ENCODE measurements at regions not wholly inside any gene's neighbourhood (a gene's known extent, or its start where the extent isn't known, plus 50 kb on each side); places are given as distances from the start of the nearest gene placed in this dataset.

GRCh38 chr4:181952478-181952877, 290.7 kb upstream of the TENM3 start:
- H3K27me3 ChIP-seq (ENCODE audit: control insufficient read depth in 1 of 2, insufficient read depth in 2 of 2, low read length in 2 of 2), result no peaks in the 10 kb centered on the region
- ATAC-seq, result no peak
- 14% methylated on average over 5 of the region's 7 CpGs for WGBS (ENCODE audit: low lambda C conversion rate)
- CTCF ChIA-PET (ENCODE audit: low intra/inter-chr PET ratio, low total read pairs), result no interaction called here
- H3K4me2 ChIP-seq (ENCODE audit: low read depth, low read length), result no peak overlapping the region
- H2AFZ ChIP-seq (ENCODE audit: low read length), result no peak overlapping the region
- POLR2A ChIA-PET, result no interaction called here
- no peaks in the 10 kb centered on the region for H3K36me3 ChIP-seq (replicated peaks in 1 of 2; ENCODE audit: control insufficient read depth in 1 of 2, insufficient read depth in 2 of 2, low read length in 2 of 2)
- DNase-seq (ENCODE audit: low spot score), result no peak
- no TSS peak for BruUV-seq (replicated peaks)
- H4K20me1 ChIP-seq (ENCODE audit: insufficient read depth, low read length), result no peaks in the 10 kb centered on the region
- intact Hi-C loops (cut with micrococcal nuclease; ENCODE audit: unreplicated experiment), result no loop called here
- H3K79me2 ChIP-seq (ENCODE audit: insufficient read depth, low read length), result no peaks in the 10 kb centered on the region
- H3K9me3 ChIP-seq (ENCODE audit: low read length), result no peaks in the 10 kb centered on the region
- H3K4me1 ChIP-seq (ENCODE audit: insufficient read depth, low read length), result no peaks in the 10 kb centered on the region
- H3K27ac ChIP-seq (ENCODE audit: extremely low read length, insufficient read depth, low read length), result no peak overlapping the region
- H3K4me3 ChIP-seq (replicated peaks in 1 of 3; ENCODE audit: insufficient read depth in 1 of 3, low read depth in 2 of 3, low read length in 3 of 3), result no peak overlapping the region
- in situ Hi-C loops (cut with HindIII; ENCODE audit: extremely low pct_ligation_motif_present, low pct_unique_long_range_greater_than_20kb), result no loop called here
- no peak for TF ChIP-seq ZNF781 (CRISPR knock-in tag; IDR thresholded peaks at IDR 0.05; ENCODE audit: borderline replicate concordance, not compliant biosample characterization)
- TF ChIP-seq CEBPB (IDR thresholded peaks at IDR 0.05; ENCODE audit: borderline replicate concordance, low read depth, low read length), result no peak
- no peak for TF ChIP-seq ZSCAN12 (CRISPR knock-in tag; IDR thresholded peaks at IDR 0.05)
- no peak for TF ChIP-seq ZBTB39 (CRISPR knock-in tag; IDR thresholded peaks at IDR 0.05)
- TF ChIP-seq RXRB (CRISPR knock-in tag; IDR thresholded peaks at IDR 0.05; ENCODE audit: borderline replicate concordance), result no peak
- TF ChIP-seq, protein P1, sequence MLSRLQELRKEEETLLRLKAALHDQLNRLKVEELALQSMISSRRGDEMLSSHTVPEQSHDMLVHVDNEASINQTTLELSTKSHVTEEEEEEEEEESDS (CRISPR knock-in tag; IDR thresholded peaks at IDR 0.05; ENCODE audit: borderline replicate concordance), result no peak
- TF ChIP-seq MED1 (CRISPR knock-in tag; IDR thresholded peaks at IDR 0.05), result no peak
- TF ChIP-seq ZNF616 (CRISPR knock-in tag; IDR thresholded peaks at IDR 0.05; ENCODE audit: low read depth), result no peak
- no peak for TF ChIP-seq RNF2 (conservative IDR thresholded peaks at IDR 0.05; ENCODE audit: low read depth)
- no peak for TF ChIP-seq MTF1 (CRISPR knock-in tag; IDR thresholded peaks at IDR 0.05)
- TF ChIP-seq FOXJ3 (CRISPR knock-in tag; IDR thresholded peaks at IDR 0.05; ENCODE audit: borderline replicate concordance), result no peak
- TF ChIP-seq AGO2 (optimal IDR thresholded peaks at IDR 0.05; ENCODE audit: low read depth, low read length), result no peak
- TF ChIP-seq HNF4G (IDR thresholded peaks at IDR 0.05; ENCODE audit: borderline replicate concordance, low read depth, low read length), result no peak
- no peak for TF ChIP-seq HNF4G (CRISPR knock-in tag; IDR thresholded peaks at IDR 0.05; ENCODE audit: borderline replicate concordance, low read depth)
- no peak for TF ChIP-seq ZNF234 (CRISPR knock-in tag; conservative IDR thresholded peaks at IDR 0.05)
- TF ChIP-seq, protein P2, sequence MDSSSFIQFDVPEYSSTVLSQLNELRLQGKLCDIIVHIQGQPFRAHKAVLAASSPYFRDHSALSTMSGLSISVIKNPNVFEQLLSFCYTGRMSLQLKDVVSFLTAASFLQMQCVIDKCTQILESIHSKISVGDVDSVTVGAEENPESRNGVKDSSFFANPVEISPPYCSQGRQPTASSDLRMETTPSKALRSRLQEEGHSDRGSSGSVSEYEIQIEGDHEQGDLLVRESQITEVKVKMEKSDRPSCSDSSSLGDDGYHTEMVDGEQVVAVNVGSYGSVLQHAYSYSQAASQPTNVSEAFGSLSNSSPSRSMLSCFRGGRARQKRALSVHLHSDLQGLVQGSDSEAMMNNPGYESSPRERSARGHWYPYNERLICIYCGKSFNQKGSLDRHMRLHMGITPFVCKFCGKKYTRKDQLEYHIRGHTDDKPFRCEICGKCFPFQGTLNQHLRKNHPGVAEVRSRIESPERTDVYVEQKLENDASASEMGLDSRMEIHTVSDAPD (CRISPR knock-in tag; IDR thresholded peaks at IDR 0.05), result no peak
- no peak for TF ChIP-seq ZNF550 (CRISPR knock-in tag; IDR thresholded peaks at IDR 0.05; ENCODE audit: borderline replicate concordance)
- TF ChIP-seq MLLT10 (CRISPR knock-in tag; IDR thresholded peaks at IDR 0.05), result no peak
- no peak for FAIRE-seq
- no peak overlapping the region for H3K9ac ChIP-seq (ENCODE audit: insufficient read depth, low read depth, low read length)

Measured in HepG2 (cell line).